ENCODE measurements at regions not wholly inside any gene's neighbourhood (a gene's known extent, or its start where the extent isn't known, plus 50 kb on each side); places are given as distances from the start of the nearest gene placed in this dataset.

GRCh38 chr10:110387617-110387982, 82.9 kb upstream of the SMNDC1 start:
- H3K4me3 Mint-ChIP-seq, result no peak overlapping the region
- H3K27me3 Mint-ChIP-seq (ENCODE audit: low read depth), result peaks cover 13% of the 10 kb centered on the region
- TF ChIP-seq, protein P1, sequence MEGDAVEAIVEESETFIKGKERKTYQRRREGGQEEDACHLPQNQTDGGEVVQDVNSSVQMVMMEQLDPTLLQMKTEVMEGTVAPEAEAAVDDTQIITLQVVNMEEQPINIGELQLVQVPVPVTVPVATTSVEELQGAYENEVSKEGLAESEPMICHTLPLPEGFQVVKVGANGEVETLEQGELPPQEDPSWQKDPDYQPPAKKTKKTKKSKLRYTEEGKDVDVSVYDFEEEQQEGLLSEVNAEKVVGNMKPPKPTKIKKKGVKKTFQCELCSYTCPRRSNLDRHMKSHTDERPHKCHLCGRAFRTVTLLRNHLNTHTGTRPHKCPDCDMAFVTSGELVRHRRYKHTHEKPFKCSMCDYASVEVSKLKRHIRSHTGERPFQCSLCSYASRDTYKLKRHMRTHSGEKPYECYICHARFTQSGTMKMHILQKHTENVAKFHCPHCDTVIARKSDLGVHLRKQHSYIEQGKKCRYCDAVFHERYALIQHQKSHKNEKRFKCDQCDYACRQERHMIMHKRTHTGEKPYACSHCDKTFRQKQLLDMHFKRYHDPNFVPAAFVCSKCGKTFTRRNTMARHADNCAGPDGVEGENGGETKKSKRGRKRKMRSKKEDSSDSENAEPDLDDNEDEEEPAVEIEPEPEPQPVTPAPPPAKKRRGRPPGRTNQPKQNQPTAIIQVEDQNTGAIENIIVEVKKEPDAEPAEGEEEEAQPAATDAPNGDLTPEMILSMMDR (IDR thresholded peaks at IDR 0.05; ENCODE audit: unreplicated experiment in 3 of 3), result no peak
- H3K36me3 Mint-ChIP-seq (ENCODE audit: low read depth), result no peaks in the 10 kb centered on the region
- no peak overlapping the region for H3K27ac Mint-ChIP-seq
- peaks cover 4% of the 10 kb centered on the region for H3K9me3 Mint-ChIP-seq
- peaks cover 29% of the 10 kb centered on the region for H3K4me1 Mint-ChIP-seq

DNA sequence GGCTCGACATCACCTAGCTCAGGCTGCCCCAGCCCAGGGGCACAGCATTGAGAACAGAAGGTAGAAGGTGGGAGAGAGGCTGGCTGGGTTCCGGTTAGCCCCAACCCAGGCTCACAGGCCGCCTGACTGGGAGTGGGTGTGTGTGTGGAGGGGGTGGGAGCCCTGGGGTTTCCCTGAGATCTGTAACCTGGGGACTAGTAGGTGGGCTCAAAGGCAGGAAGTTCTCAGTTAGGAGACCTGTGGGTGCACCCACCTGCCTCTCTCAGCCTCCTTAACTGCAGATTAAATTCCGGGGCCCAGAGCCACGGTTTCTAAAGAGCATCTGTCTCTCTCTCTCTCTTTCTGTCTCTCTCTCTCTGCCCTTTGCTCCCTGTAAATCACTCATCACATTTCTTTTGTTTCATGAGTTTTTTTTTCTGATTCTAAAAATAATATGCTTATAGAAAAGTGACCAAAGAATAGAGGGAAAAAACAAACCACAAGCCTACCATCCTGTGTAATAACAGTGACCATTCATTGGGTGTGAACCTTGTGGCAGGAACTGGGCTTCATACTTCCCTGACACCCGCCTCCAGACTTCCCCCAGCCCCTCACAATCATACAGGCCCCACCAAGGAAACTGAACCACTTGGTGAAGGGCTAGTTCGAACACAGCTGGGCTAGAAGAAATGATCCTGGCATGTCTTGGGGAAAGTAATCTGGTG, 83.4 kb upstream of the SMNDC1 start:
- peaks cover 34% of the 10 kb centered on the region for H3K4me1 Mint-ChIP-seq
- TF ChIP-seq, protein P1 (IDR thresholded peaks at IDR 0.05; ENCODE audit: unreplicated experiment in 3 of 3), result no peak
- no peak overlapping the region for H3K4me3 Mint-ChIP-seq
- no peaks in the 10 kb centered on the region for H3K9me3 Mint-ChIP-seq
- H3K27me3 Mint-ChIP-seq (ENCODE audit: low read depth), result peaks cover 13% of the 10 kb centered on the region
- H3K36me3 Mint-ChIP-seq (ENCODE audit: low read depth), result no peaks in the 10 kb centered on the region
- peak overlapping the region in 2 of 3 experiments; percentile 19 to 22 for H3K27ac Mint-ChIP-seq

GRCh38 chr10:110388687-110389052, 84.0 kb upstream of the SMNDC1 start:
- peak overlapping the region in 2 of 3 experiments; percentile 19 to 22 for H3K27ac Mint-ChIP-seq
- peaks cover 17% of the 10 kb centered on the region for H3K27me3 Mint-ChIP-seq (ENCODE audit: low read depth)

GRCh38 chr10:110389255-110389654, 84.5 kb upstream of the SMNDC1 start:
- Mint-ChIP-seq H3K9me3 (no peaks in the 10 kb centered on the region), H3K36me3 (ENCODE audit: low read depth) (no peaks in the 10 kb centered on the region), H3K4me1 (peaks cover 44% of the 10 kb centered on the region), H3K27me3 (ENCODE audit: low read depth) (peaks cover 17% of the 10 kb centered on the region), H3K4me3 (no peak overlapping the region), H3K27ac (no peak overlapping the region)
- TF ChIP-seq, protein P1 (IDR thresholded peaks at IDR 0.05; ENCODE audit: unreplicated experiment in 3 of 3), result no peak

More at GRCh38 chr10:110388687-110389052, 84.0 kb upstream of the SMNDC1 start:
- Mint-ChIP-seq H3K9me3 (no peaks in the 10 kb centered on the region), H3K36me3 (ENCODE audit: low read depth) (no peaks in the 10 kb centered on the region), H3K4me3 (no peak overlapping the region), H3K4me1 (peaks cover 40% of the 10 kb centered on the region)
- TF ChIP-seq, protein P1 (IDR thresholded peaks at IDR 0.05; ENCODE audit: unreplicated experiment in 3 of 3), result peak in 1 of 3 experiments; percentile 19

DNA sequence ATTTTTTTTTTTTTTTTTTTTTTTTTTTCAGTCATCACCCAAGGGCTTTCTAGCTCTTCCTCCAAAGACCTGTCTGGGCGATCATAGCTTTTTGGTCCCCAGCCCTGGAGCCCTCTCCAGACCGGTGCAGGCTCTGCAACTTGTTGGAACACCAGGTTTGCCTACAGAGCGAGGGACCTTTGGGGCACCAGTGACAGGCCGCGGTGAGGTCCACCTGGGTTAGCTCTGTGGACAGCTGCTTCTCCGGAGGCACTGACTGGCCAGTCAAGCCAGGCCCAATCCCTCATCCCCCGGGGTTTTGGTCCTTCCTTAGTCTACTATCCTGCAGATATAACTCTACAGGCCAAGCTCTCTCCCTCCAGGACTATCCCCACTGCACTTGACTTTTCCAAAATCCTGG, 86.8 kb upstream of the SMNDC1 start:
- TF ChIP-seq, protein P1 (IDR thresholded peaks at IDR 0.05; ENCODE audit: unreplicated experiment in 3 of 3), result no peak

DNA sequence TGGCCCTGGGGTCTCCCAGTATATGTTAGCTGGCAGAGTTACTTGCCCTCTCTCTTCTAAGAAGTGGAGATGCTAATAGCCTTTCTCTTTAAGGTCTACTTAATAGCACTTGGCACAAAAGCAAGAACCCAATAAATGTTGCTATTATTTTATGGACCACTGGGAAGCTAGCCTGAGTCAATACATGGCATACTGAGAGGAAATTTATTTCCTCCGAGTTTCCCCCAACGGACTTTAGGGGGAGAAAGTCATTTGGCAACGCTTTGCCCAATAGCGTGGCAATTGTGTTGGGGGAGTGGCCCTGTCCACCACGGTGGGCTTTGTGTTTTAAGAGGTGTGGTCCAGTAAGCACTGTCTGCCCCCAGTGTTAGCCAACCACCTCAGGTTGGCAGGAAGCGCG, 87.4 kb upstream of the SMNDC1 start:
- Mint-ChIP-seq H3K36me3 (ENCODE audit: low read depth) (no peaks in the 10 kb centered on the region), H3K4me3 (no peak overlapping the region)
- TF ChIP-seq, protein P1 (IDR thresholded peaks at IDR 0.05; ENCODE audit: unreplicated experiment in 3 of 3), result no peak

More for the DNA sequence above, 86.8 kb upstream of the SMNDC1 start:
- Mint-ChIP-seq H3K27ac (peak overlapping the region in 1 of 3 experiments; percentile 46), H3K27me3 (ENCODE audit: low read depth) (peaks cover 17% of the 10 kb centered on the region), H3K36me3 (ENCODE audit: low read depth) (no peaks in the 10 kb centered on the region), H3K9me3 (peaks cover 4% of the 10 kb centered on the region), H3K4me1 (peaks cover 50% of the 10 kb centered on the region), H3K4me3 (no peak overlapping the region)

More for the DNA sequence above, 87.4 kb upstream of the SMNDC1 start:
- Mint-ChIP-seq H3K9me3 (peaks cover 4% of the 10 kb centered on the region), H3K27ac (peak overlapping the region in 2 of 3 experiments; percentile 46 to 85), H3K27me3 (ENCODE audit: low read depth) (peaks cover 17% of the 10 kb centered on the region), H3K4me1 (peaks cover 50% of the 10 kb centered on the region)

Measured in nephron (organoid).